Fibroblast of mammary gland (primary cell): ENCODE measurements at regions not wholly inside any gene's neighbourhood (a gene's known extent, or its start where the extent isn't known, plus 50 kb on each side); places are given as distances from the start of the nearest gene placed in this dataset.
A peak's percentile ranks its signal among the peaks of the same experiment; 100 is the strongest.

ENCODE experiments used
- DNase-seq: peaks from one replicate; pipeline ENCODE4 v3.0.0-alpha.2; 2010; ENCODE audit warnings: low read depth
- H3K4me3 ChIP-seq: 2 replicates; pipeline ENCODE4 v1.5.1; 2011; ENCODE audit warnings: low read depth, mild to moderate bottlenecking, low read length, moderate library complexity; ENCODE audit not compliant: control insufficient read depth
- TF ChIP-seq, protein P1 (sequence below): conservative IDR thresholded peaks from 2 replicates; pipeline ENCODE4 v1.5.1; 2011; ENCODE audit warnings: low read depth, low read length, inconsistent platforms; ENCODE audit not compliant: control insufficient read depth, insufficient read depth

DNA sequence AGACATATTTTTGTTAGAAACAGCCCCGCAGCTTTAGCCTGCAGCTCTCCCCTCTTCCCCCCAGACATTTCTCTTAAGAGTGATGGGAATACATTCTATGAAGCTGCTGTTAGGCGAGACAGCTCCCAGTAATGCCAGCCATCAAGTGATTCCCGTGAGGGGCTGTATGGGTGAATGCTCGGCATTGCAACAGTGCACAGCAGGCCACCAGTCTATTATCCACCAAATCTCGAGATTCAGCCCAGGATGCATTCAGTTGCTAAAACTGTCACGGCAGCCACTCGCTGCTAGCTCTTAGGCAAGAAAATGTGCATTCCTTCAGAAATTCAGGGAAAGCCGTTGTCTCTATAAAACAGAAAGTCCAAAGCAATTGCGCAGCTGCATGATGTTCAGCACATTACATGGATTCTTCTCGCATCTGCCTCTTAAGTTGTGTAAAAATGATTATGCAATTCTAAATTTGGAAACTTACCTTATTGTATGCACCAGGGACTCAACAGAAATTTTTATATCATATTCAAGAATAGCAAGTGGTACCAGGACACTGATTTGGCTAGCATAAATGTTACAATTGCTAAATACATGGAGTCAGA lies 211.3 kb upstream of the ARL4C start:
- DNase-seq, result no peak
- no peak overlapping the region for H3K4me3 ChIP-seq
- TF ChIP-seq, protein P1, sequence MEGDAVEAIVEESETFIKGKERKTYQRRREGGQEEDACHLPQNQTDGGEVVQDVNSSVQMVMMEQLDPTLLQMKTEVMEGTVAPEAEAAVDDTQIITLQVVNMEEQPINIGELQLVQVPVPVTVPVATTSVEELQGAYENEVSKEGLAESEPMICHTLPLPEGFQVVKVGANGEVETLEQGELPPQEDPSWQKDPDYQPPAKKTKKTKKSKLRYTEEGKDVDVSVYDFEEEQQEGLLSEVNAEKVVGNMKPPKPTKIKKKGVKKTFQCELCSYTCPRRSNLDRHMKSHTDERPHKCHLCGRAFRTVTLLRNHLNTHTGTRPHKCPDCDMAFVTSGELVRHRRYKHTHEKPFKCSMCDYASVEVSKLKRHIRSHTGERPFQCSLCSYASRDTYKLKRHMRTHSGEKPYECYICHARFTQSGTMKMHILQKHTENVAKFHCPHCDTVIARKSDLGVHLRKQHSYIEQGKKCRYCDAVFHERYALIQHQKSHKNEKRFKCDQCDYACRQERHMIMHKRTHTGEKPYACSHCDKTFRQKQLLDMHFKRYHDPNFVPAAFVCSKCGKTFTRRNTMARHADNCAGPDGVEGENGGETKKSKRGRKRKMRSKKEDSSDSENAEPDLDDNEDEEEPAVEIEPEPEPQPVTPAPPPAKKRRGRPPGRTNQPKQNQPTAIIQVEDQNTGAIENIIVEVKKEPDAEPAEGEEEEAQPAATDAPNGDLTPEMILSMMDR, result no peak

DNA sequence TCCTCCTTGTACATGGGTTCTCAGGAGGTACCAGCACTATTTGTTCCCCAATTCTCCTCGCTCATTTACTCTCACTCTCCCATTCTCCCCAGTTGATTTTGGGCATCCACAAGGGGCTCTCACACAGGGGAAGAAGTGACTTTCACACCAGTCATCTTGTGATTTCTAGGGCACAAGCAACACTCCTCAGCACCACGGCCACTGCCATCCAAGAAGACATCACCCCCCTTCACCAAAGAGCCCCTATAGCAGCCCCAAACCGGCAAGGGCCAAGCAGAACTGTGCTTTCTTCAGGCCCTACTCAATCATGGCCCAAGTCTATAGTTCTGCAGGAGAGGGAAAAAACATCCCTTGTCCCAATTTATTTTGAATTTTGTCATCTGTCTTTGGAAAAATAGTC lies 209.2 kb upstream of the ARL4C start:
- TF ChIP-seq, protein P1, result no peak
- H3K4me3 ChIP-seq, result no peak overlapping the region
- no peak for DNase-seq

DNA sequence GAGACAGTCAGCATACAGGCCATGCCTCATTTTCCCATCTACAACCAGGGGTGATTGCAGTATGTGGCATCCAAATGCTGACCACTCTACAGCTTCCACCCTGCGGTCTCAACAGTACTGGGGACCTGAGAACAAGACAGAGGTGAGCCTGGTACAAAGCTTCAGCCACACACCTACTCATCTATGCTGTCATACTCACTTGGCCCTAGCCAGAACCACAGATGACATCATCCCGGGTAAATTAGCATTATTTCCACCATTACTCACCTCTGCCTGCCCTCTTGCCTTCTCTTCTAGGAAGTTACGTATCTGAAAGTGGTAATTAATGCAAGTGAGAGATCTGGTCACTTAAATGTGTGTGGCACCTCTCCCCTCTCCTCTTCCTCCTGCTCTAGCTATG lies 208.2 kb upstream of the ARL4C start:
- DNase-seq, result peak; percentile 80
- no peak overlapping the region for H3K4me3 ChIP-seq
- TF ChIP-seq, protein P1, result no peak

DNA sequence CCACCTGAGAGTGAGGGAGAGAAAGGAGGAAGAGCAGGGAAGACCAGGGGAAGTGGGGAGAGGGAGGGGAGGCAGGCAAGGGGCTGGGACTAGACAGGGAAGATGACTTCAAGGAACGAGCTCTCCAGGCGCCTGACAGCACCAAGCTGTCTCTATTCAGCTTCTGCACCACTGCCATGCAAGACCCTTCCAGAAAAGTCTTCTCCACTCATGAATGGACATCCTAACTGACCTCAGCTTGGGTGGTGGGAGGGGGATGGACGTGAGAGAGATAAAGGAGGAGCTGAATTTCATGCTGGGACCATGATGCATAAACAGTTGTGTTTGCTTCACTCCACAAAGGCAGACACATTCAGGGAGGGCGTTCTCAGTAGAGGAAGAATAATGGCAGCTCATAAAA lies 206.4 kb upstream of the ARL4C start:
- TF ChIP-seq, protein P1, result no peak
- H3K4me3 ChIP-seq, result no peak overlapping the region
- DNase-seq, result no peak

DNA sequence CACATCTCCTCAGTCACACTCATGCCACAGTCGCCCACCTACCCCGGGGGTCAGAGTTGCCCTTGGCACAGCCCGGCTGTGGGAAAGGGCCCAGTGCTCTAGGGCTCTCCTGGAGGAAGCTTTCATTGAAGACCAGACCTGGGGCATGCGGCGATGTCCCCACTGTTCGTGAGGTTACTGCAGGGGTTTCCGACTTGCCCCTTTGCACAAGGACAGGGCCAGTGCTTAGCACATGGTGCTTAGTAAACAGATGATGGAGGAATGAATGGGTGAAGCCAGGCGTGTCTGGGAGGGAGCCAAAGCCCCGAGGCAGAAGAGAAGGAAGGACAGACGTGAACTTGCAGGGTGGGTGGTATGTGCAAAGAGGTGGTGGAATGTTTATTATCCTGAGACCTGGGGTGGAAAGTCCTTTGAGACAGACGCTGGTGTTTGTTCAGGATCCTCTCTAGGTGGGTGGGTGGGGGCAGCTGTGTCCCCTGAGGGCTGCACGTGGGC lies 205.9 kb upstream of the ARL4C start:
- no peak for DNase-seq
- H3K4me3 ChIP-seq, result no peak overlapping the region
- TF ChIP-seq, protein P1, result no peak

DNA sequence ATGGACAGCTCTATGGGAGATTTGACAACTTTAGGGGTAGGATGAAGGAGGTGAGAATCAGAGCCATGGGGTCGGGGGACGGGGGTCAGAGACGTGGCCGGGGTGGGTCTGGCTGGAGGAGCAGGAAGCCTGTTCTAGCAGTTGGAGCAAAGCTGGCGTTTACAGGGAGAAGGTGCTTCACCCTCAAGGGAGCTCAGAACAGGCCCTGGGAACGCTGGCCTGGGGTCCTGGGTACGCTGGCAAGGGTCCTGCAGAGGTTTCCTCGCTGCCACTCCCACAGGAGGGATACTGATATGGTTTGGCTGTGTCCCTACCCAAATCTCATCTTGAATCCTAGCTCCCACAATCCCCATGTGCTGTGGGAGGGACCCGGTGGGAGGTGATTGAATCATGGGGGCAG lies 205.0 kb upstream of the ARL4C start:
- no peak for DNase-seq
- no peak overlapping the region for H3K4me3 ChIP-seq
- TF ChIP-seq, protein P1, result no peak

DNA sequence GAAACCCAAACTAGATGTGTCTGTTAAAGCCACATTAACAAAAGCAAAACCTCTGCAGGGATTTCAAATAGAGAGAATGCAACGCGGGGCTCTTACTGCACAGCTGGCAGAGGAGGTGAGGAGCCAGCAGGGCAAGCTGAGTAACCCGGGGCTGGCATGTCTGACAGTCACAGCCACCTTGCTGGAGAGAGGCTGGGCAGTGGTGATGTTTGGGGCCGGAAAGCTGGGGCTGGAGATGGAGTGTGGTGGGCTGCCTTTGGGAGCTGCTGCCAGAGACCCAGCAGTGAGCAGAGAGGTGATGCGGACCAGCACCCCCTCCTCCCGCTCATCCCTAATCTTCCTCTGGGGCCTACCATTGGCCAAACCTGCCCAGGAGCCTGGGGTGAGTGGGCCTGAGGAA lies 204.5 kb upstream of the ARL4C start:
- no peak for DNase-seq
- no peak overlapping the region for H3K4me3 ChIP-seq
- TF ChIP-seq, protein P1, result no peak
